Astrocyte (in vitro differentiated cells and primary cell): ENCODE measurements at regions not wholly inside any gene's neighbourhood (a gene's known extent, or its start where the extent isn't known, plus 50 kb on each side); places are given as distances from the start of the nearest gene placed in this dataset.

Experiments used
- DNase-seq: peaks from one replicate; pipeline ENCODE4 v3.0.0-alpha.2; 2010; ENCODE audit warnings: low read depth
- FAIRE-seq: peaks from 2 replicates; lab custom pipeline; 2011; peaks lifted over from hg19 to GRCh38; lab: Jason Lieb, UNC
- H2AFZ ChIP-seq: 2 replicates; pipeline ENCODE4 v1.6.0; 2012; ENCODE audit warnings: low read depth, low read length, inconsistent platforms
- H3K27ac ChIP-seq: 2 replicates; pipeline ENCODE4 v1.5.1; 2011; ENCODE audit warnings: low read depth, low read length, inconsistent platforms
- H3K27me3 ChIP-seq: 2 replicates; pipeline ENCODE4 v1.6.0; 2011; ENCODE audit warnings: low read length, inconsistent platforms; ENCODE audit not compliant: insufficient read depth
- H3K36me3 ChIP-seq: 2 replicates; pipeline ENCODE4 v1.5.1; 2011; ENCODE audit warnings: low read length, inconsistent platforms; ENCODE audit not compliant: insufficient read depth
- H3K4me1 ChIP-seq: 2 replicates; pipeline ENCODE4 v1.5.1; 2011; ENCODE audit warnings: low read length, inconsistent platforms; ENCODE audit not compliant: insufficient read depth
- H3K4me2 ChIP-seq: 2 replicates; pipeline ENCODE4 v1.6.0; 2012; ENCODE audit warnings: low read length, inconsistent platforms
- H3K4me3 ChIP-seq: 2 replicates; pipeline ENCODE4 v1.5.1; 2011; ENCODE audit warnings: low read depth, mild to moderate bottlenecking, low read length, inconsistent platforms; ENCODE audit not compliant: insufficient read depth
- H3K79me2 ChIP-seq: 2 replicates; pipeline ENCODE4 v1.6.0; 2012; ENCODE audit warnings: mild to moderate bottlenecking, low read length, inconsistent platforms; ENCODE audit not compliant: insufficient read depth
- H3K9ac ChIP-seq: 2 replicates; pipeline ENCODE4 v1.6.0; 2012; ENCODE audit warnings: mild to moderate bottlenecking, low read length, inconsistent platforms
- H3K9me3 ChIP-seq: 2 replicates; pipeline ENCODE4 v1.5.1; 2012; ENCODE audit warnings: low read depth, mild to moderate bottlenecking, low read length, inconsistent platforms; ENCODE audit not compliant: insufficient read depth
- H4K20me1 ChIP-seq: 2 replicates; pipeline ENCODE4 v1.6.0; 2012; ENCODE audit warnings: low read length, inconsistent platforms; ENCODE audit not compliant: insufficient read depth
- H3K27ac Mint-ChIP-seq: one replicate; pipeline ENCODE4 v1.8.0; 2021; ENCODE audit warnings: mild to moderate bottlenecking, mixed read lengths; ENCODE audit not compliant: unreplicated experiment
- H3K27me3 Mint-ChIP-seq: one replicate; pipeline ENCODE4 v1.8.0; 2021; ENCODE audit warnings: low read depth, mixed read lengths; ENCODE audit not compliant: unreplicated experiment
- H3K36me3 Mint-ChIP-seq: one replicate; pipeline ENCODE4 v1.8.0; 2021; ENCODE audit warnings: low read depth, mixed read lengths; ENCODE audit not compliant: unreplicated experiment
- H3K4me1 Mint-ChIP-seq: one replicate; pipeline ENCODE4 v1.8.0; 2021; ENCODE audit warnings: low read depth, mixed read lengths; ENCODE audit not compliant: unreplicated experiment
- H3K4me3 Mint-ChIP-seq: one replicate; pipeline ENCODE4 v1.8.0; 2021; ENCODE audit warnings: mild to moderate bottlenecking, moderate library complexity, mixed read lengths; ENCODE audit not compliant: unreplicated experiment
- H3K9me3 Mint-ChIP-seq: one replicate; pipeline ENCODE4 v1.8.0; 2021; ENCODE audit warnings: mild to moderate bottlenecking, mixed read lengths; ENCODE audit not compliant: unreplicated experiment
- CTCF ChIP-seq: IDR thresholded peaks from 2 replicates; pipeline ENCODE4 v1.5.1; 2011; ENCODE audit warnings: low read depth, mild to moderate bottlenecking, inconsistent platforms, low read length, moderate library complexity; ENCODE audit not compliant: insufficient read depth
- EZH2 ChIP-seq: IDR thresholded peaks from 2 replicates; pipeline ENCODE4 v1.6.1; 2012; ENCODE audit warnings: mild to moderate bottlenecking, low read length, inconsistent platforms; ENCODE audit not compliant: insufficient read depth

GRCh38 chr10:61096056-61096455, 152.1 kb upstream of the RHOBTB1 start:
- Histone ChIP-seq H3K27ac (no peak overlapping the region), H3K27me3 (no peaks in the 10 kb centered on the region), H3K36me3 (no peaks in the 10 kb centered on the region), H3K79me2 (no peaks in the 10 kb centered on the region), H4K20me1 (no peaks in the 10 kb centered on the region), H3K4me3 (no peak overlapping the region), H3K4me2 (no peak overlapping the region), H3K4me1 (peaks cover 5% of the 10 kb centered on the region), H3K9me3 (no peaks in the 10 kb centered on the region), H3K9ac (no peak overlapping the region), H2AFZ (no peak overlapping the region)
- no peaks in the 10 kb centered on the region for H3K27me3 Mint-ChIP-seq
- H3K4me1 Mint-ChIP-seq = peaks cover 12% of the 10 kb centered on the region
- TF ChIP-seq CTCF (no peak), EZH2 (no peak)
- FAIRE-seq = no peak
- H3K9me3 Mint-ChIP-seq = peaks cover 4% of the 10 kb centered on the region
- no peak overlapping the region for H3K27ac Mint-ChIP-seq
- no peaks in the 10 kb centered on the region for H3K36me3 Mint-ChIP-seq
- no peak overlapping the region for H3K4me3 Mint-ChIP-seq
- no peak for DNase-seq

GRCh38 chr10:61091531-61091930, 147.5 kb upstream of the RHOBTB1 start:
- Histone ChIP-seq H3K9me3 (no peaks in the 10 kb centered on the region), H3K4me2 (no peak overlapping the region), H3K9ac (no peak overlapping the region), H3K4me1 (no peaks in the 10 kb centered on the region), H3K36me3 (no peaks in the 10 kb centered on the region), H4K20me1 (no peaks in the 10 kb centered on the region), H3K27ac (no peak overlapping the region), H3K79me2 (no peaks in the 10 kb centered on the region), H3K4me3 (no peak overlapping the region), H2AFZ (no peak overlapping the region), H3K27me3 (no peaks in the 10 kb centered on the region)
- FAIRE-seq = no peak
- Mint-ChIP-seq H3K36me3 (no peaks in the 10 kb centered on the region), H3K4me3 (no peak overlapping the region), H3K4me1 (peaks cover 1% of the 10 kb centered on the region), H3K9me3 (peaks cover 4% of the 10 kb centered on the region), H3K27ac (no peak overlapping the region), H3K27me3 (no peaks in the 10 kb centered on the region)
- no peak for DNase-seq
- TF ChIP-seq EZH2 = no peak
- no peak for TF ChIP-seq CTCF

GRCh38 chr10:61089251-61089650, 145.3 kb upstream of the RHOBTB1 start:
- Histone ChIP-seq H3K79me2 (no peaks in the 10 kb centered on the region), H3K27me3 (no peaks in the 10 kb centered on the region), H3K4me1 (no peaks in the 10 kb centered on the region), H4K20me1 (no peaks in the 10 kb centered on the region), H2AFZ (no peak overlapping the region), H3K9ac (no peak overlapping the region), H3K9me3 (no peaks in the 10 kb centered on the region), H3K4me2 (no peak overlapping the region), H3K4me3 (no peak overlapping the region), H3K36me3 (no peaks in the 10 kb centered on the region), H3K27ac (no peak overlapping the region)
- FAIRE-seq (no peak), DNase-seq (no peak)
- H3K27ac Mint-ChIP-seq = no peak overlapping the region
- TF ChIP-seq EZH2 (no peak), CTCF (no peak)
- no peak overlapping the region for H3K4me3 Mint-ChIP-seq
- H3K27me3 Mint-ChIP-seq = no peaks in the 10 kb centered on the region
- H3K36me3 Mint-ChIP-seq = no peaks in the 10 kb centered on the region
- H3K9me3 Mint-ChIP-seq = peaks cover 2% of the 10 kb centered on the region
- H3K4me1 Mint-ChIP-seq = no peaks in the 10 kb centered on the region
